LNCaP clone FGC (cell line): ENCODE measurements at regions not wholly inside any gene's neighbourhood (a gene's known extent, or its start where the extent isn't known, plus 50 kb on each side); places are given as distances from the start of the nearest gene placed in this dataset.

Experiments
- DNase-seq: peaks from one replicate; pipeline ENCODE4 v3.0.0-alpha.2; 2011; ENCODE audit warnings: low read depth
- H3K4me3 ChIP-seq: 2 replicates; pipeline ENCODE4 v1.5.1; 2011; ENCODE audit warnings: mild to moderate bottlenecking, low read depth, low read length, control low read depth
- TF ChIP-seq, protein P1 (sequence below): IDR thresholded peaks from 2 replicates; pipeline ENCODE4 v1.5.1; 2012; ENCODE audit warnings: mild to moderate bottlenecking; ENCODE audit not compliant: control insufficient read depth, insufficient read depth; ENCODE audit errors: extremely low read depth

DNA sequence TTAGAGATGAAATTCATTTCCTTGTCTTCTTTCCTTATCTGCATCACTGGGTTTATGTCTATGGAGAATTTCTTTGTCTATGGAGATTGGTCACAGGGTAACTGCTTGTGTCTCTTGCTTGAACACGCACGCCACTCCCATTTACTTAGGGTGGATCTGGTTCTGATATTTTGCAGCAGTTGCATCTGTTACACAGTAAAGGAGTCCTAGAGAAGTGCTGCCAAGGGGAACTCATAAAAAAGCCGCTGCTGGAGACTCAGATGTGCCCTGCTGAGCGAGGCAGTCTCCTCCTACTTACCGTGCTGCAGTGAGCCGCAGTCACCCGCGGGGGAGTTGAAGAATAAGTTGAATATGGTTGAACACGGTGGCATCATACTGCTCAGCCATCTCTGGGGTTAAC lies 105.2 kb upstream of the KLHL25 start:
- TF ChIP-seq, protein P1, sequence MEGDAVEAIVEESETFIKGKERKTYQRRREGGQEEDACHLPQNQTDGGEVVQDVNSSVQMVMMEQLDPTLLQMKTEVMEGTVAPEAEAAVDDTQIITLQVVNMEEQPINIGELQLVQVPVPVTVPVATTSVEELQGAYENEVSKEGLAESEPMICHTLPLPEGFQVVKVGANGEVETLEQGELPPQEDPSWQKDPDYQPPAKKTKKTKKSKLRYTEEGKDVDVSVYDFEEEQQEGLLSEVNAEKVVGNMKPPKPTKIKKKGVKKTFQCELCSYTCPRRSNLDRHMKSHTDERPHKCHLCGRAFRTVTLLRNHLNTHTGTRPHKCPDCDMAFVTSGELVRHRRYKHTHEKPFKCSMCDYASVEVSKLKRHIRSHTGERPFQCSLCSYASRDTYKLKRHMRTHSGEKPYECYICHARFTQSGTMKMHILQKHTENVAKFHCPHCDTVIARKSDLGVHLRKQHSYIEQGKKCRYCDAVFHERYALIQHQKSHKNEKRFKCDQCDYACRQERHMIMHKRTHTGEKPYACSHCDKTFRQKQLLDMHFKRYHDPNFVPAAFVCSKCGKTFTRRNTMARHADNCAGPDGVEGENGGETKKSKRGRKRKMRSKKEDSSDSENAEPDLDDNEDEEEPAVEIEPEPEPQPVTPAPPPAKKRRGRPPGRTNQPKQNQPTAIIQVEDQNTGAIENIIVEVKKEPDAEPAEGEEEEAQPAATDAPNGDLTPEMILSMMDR: no peak
- DNase-seq: peak; percentile 76

DNA sequence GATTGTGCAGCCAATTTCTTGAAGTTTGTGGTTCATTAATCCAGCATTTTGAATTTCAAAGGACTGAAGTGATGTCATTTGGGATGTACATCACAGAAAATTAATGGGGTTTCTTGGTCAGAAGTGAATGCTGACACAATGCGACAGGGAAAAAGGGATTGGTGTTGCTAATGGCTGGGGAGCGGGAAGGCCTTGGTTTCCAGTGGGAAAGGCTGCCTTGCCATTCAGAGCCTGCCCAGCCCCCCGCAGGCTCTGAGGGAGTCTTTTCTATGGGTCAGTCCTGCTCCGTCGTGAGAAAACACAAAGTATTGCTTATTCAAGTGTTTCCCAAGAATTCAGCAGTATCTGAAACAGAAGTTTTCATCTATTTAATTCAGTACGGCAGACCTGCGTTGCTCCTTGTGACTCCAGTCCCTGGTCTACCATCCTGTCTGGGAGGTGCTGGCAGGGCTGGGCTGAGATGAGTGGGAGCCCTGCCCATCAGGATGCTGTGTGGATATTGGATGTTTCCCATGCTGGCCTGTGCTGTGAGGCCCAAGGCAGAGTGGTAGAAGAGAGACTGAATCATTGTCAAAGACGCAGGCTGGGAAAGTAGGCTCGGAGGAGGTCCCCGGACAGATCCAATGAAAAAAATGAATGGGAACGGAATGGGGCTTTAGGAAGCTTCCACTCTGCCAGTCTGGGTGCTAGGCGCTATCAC lies 111.2 kb upstream of the KLHL25 start:
- TF ChIP-seq, protein P1: no peak
- DNase-seq: no peak
- no peak overlapping the region for H3K4me3 ChIP-seq

More for the DNA sequence above, 105.2 kb upstream of the KLHL25 start:
- no peak overlapping the region for H3K4me3 ChIP-seq

DNA sequence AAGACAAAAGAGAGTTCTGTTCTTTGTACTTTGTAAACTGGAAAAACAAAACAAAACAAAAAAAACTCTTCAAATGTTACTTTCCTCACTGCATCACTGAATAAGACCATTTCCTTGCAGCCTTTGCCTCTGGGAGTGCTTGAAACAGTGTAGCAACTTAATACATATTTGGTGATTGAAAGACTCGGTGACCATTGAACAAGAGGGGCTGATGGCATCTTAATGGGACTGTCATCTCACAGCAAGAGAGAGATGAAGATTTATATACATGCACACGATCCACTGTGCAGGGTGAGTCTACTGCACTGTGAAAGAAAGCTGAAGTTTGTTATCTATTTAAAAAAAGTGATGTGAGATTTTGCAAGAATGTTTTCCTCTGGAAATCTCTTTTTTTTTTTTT lies 111.9 kb upstream of the KLHL25 start:
- TF ChIP-seq, protein P1: no peak
- no peak for DNase-seq
- no peak overlapping the region for H3K4me3 ChIP-seq

DNA sequence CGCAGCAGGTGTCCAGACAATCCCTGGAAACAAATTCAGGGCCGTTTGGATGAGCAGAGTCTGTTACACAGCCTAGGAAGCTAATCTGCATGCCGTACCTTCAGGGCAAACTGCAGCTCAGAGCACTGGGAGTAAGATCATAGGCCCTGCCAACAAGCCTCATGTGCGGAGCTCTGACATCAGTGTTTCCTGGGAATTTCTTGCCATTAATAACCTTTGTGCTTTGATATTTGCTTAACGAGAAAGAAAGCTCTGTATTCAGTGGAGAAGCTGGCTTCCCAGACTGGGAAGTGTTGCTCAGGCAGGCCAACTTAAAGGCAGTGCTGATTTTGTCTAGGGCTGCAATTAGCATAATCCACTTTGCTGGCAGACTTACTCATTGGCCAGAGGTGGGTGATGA lies 116.1 kb upstream of the KLHL25 start:
- no peak overlapping the region for H3K4me3 ChIP-seq
- TF ChIP-seq, protein P1: no peak
- peak; percentile 99 for DNase-seq

DNA sequence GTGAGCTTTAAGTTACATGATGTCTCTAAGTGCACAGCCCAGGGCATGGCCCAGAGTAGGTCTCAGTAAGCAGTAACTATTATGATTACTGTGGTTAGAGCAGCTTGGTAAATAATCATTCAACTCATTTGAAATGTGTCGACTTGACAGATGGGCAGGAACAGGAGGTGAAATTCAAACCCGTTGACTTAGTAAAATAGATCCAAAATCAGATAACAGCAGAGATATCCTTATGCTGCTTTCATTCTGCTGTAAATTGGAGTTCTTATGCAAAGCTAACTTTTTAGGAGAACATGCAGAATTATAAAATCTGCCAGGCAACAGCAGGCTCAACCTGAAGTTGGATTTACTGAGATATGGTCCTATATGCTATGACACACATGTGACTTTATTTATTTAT lies 118.7 kb upstream of the KLHL25 start:
- no peak overlapping the region for H3K4me3 ChIP-seq
- DNase-seq: no peak
- TF ChIP-seq, protein P1: no peak

DNA sequence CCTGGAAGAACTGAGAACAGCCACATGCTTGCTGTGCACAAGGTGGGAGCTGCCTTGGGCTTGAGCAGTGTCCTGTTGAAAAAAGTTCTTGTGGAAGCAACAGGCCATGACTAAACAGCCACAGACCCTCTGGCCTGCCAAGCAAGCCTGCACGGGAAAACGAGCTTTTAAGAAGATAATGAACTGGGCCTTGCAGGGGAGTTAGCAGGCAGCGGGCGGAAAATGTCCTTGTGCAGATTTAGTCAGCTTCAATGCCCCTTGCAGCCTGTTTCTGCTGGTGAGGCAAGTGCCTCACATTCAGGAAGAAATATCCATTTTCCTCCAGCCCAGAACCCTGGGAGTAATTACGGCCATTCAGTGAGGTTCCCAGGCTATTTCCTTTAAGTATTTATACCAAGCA lies 126.2 kb upstream of the KLHL25 start:
- no peak for DNase-seq
- H3K4me3 ChIP-seq: no peak overlapping the region
- TF ChIP-seq, protein P1: no peak

DNA sequence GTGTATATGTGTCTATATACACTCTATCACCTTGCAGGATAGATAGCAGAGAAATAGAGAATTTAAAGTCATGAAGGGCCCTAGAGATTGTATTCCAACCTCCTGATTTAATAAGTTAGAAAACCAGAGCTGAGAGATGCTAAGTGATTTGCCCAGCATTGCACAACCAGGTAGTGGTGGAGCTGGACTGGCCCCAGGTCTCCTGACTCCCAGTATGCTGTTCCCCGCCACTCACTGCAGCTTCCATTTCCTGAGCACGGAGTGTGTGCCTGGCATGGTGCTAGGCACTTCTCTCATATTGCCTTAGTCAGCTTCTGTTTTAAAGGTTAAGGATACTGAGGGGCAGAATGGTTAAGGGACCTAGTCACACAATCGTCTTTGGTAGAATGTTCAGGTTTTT lies 129.4 kb upstream of the KLHL25 start:
- H3K4me3 ChIP-seq: no peak overlapping the region
- no peak for DNase-seq
- TF ChIP-seq, protein P1: no peak
